Fibroblast of lung (primary cell): ENCODE measurements at regions not wholly inside any gene's neighbourhood (a gene's known extent, or its start where the extent isn't known, plus 50 kb on each side); places are given as distances from the start of the nearest gene placed in this dataset.

ENCODE experiments used
- DNase-seq, 2 donors: peaks; one replicate each; pipeline versions ENCODE4 v3.0.0 to v3.0.0-alpha.2; 2010; ENCODE audit warnings: low read depth in 2 of 2
- H2AFZ ChIP-seq: 2 replicates; pipeline ENCODE4 v1.5.1; 2012; ENCODE audit warnings: low read length, control low read depth, inconsistent platforms
- H3K27ac ChIP-seq: 2 replicates; pipeline ENCODE4 v1.5.1; 2011; ENCODE audit warnings: low read length, control low read depth; ENCODE audit not compliant: insufficient read depth
- H3K27me3 ChIP-seq: 2 replicates; pipeline ENCODE4 v1.5.1; 2011; ENCODE audit warnings: mild to moderate bottlenecking, low read length; ENCODE audit not compliant: control insufficient read depth, insufficient read depth
- H3K36me3 ChIP-seq: 2 replicates; pipeline ENCODE4 v1.5.1; 2011; ENCODE audit warnings: low read length; ENCODE audit not compliant: control insufficient read depth, insufficient read depth
- H3K4me1 ChIP-seq: 2 replicates; pipeline ENCODE4 v1.5.1; 2011; ENCODE audit warnings: low read length; ENCODE audit not compliant: control insufficient read depth, insufficient read depth; ENCODE audit errors: extremely low read depth
- H3K4me2 ChIP-seq: 2 replicates; pipeline ENCODE4 v1.5.1; 2011; ENCODE audit warnings: low read length, control low read depth; ENCODE audit not compliant: insufficient read depth; ENCODE audit errors: extremely low read depth
- H3K4me3 ChIP-seq, 4 experiments: fragments of 200-600 bp in 1 of 4; sonication (generic) in 1 of 4; replicated peaks in 1 of 4; 2 replicates each; pipeline ENCODE4 v1.5.1; 2011 to 2016; ENCODE audit warnings: low read length in 4 of 4, low read depth in 3 of 4, mild to moderate bottlenecking in 3 of 4, control low read depth in 2 of 4, inconsistent platforms in 1 of 4, mixed read lengths in 1 of 4; ENCODE audit not compliant: insufficient read depth in 1 of 4; ENCODE audit errors: control extremely low read depth in 1 of 4
- H3K79me2 ChIP-seq: 2 replicates; pipeline ENCODE4 v1.5.1; 2012; ENCODE audit warnings: mild to moderate bottlenecking, low read length, inconsistent platforms; ENCODE audit not compliant: control insufficient read depth, insufficient read depth
- H3K9ac ChIP-seq: 2 replicates; pipeline ENCODE4 v1.5.1; 2011; ENCODE audit warnings: mild to moderate bottlenecking, low read length, control low read depth; ENCODE audit not compliant: insufficient read depth
- H3K9me3 ChIP-seq: 2 replicates; pipeline ENCODE4 v1.5.1; 2012; ENCODE audit warnings: low read depth, low read length; ENCODE audit not compliant: control insufficient read depth, insufficient read depth
- H4K20me1 ChIP-seq: 2 replicates; pipeline ENCODE4 v1.5.1; 2011; ENCODE audit warnings: low read length; ENCODE audit not compliant: control insufficient read depth, insufficient read depth; ENCODE audit errors: extremely low read depth
- CTCF ChIP-seq, 2 donors: IDR thresholded peaks in 1 of 2; conservative IDR thresholded peaks in 1 of 2; 1 replicate in 1 of 2; 2 replicates in 1 of 2; pipeline ENCODE4 v1.5.1; 2011 to 2012; ENCODE audit warnings: low read length in 2 of 2, control low read depth in 1 of 2, inconsistent platforms in 1 of 2, low read depth in 1 of 2, mild to moderate bottlenecking in 1 of 2
- EZH2 ChIP-seq: IDR thresholded peaks from 2 replicates; pipeline ENCODE4 v1.5.1; 2012; ENCODE audit warnings: low read length, control low read depth, mild to moderate bottlenecking; ENCODE audit errors: missing control alignments

GRCh38 chr15:39088156-39088555 is 492.7 kb upstream of the THBS1 start:
- H3K9ac ChIP-seq: no peak overlapping the region
- H3K9me3 ChIP-seq: no peaks in the 10 kb centered on the region
- H2AFZ ChIP-seq: no peak overlapping the region
- no peak overlapping the region for H3K4me3 ChIP-seq
- TF ChIP-seq CTCF (conservative IDR thresholded peaks at IDR 0.05 in 1 of 2, IDR thresholded peaks at IDR 0.05 in 1 of 2; ENCODE audit: low read depth in 1 of 2, low read length in 2 of 2) (no peak), EZH2 (no peak)
- H3K36me3 ChIP-seq: no peaks in the 10 kb centered on the region
- H3K79me2 ChIP-seq: no peaks in the 10 kb centered on the region
- no peaks in the 10 kb centered on the region for H4K20me1 ChIP-seq
- H3K27me3 ChIP-seq: no peaks in the 10 kb centered on the region
- no peak overlapping the region for H3K4me2 ChIP-seq
- H3K4me1 ChIP-seq: peaks cover 3% of the 10 kb centered on the region
- no peak for DNase-seq
- no peak overlapping the region for H3K27ac ChIP-seq

- TF ChIP-seq EZH2 (no peak), CTCF (conservative IDR thresholded peaks at IDR 0.05 in 1 of 2, IDR thresholded peaks at IDR 0.05 in 1 of 2; ENCODE audit: low read depth in 1 of 2, low read length in 2 of 2) (no peak)
- no peaks in the 10 kb centered on the region for H3K4me1 ChIP-seq
- H3K4me3 ChIP-seq: no peak overlapping the region
- H4K20me1 ChIP-seq: no peaks in the 10 kb centered on the region
- no peaks in the 10 kb centered on the region for H3K27me3 ChIP-seq
- no peaks in the 10 kb centered on the region for H3K79me2 ChIP-seq
- no peak for DNase-seq
- no peak overlapping the region for H3K9ac ChIP-seq
- H3K4me2 ChIP-seq: no peak overlapping the region
- H3K9me3 ChIP-seq: no peaks in the 10 kb centered on the region
- no peak overlapping the region for H3K27ac ChIP-seq
- H3K36me3 ChIP-seq: no peaks in the 10 kb centered on the region
- H2AFZ ChIP-seq: no peak overlapping the region
These were observed 488.5 kb upstream of the THBS1 start for GRCh38 chr15:39092354-39092753.

- Histone ChIP-seq H4K20me1 (no peaks in the 10 kb centered on the region), H3K4me3 (no peak overlapping the region), H3K36me3 (no peaks in the 10 kb centered on the region), H3K27me3 (no peaks in the 10 kb centered on the region), H3K27ac (no peak overlapping the region), H3K9me3 (no peaks in the 10 kb centered on the region), H3K4me2 (no peak overlapping the region), H3K9ac (no peak overlapping the region), H2AFZ (no peak overlapping the region), H3K79me2 (no peaks in the 10 kb centered on the region), H3K4me1 (no peaks in the 10 kb centered on the region)
- TF ChIP-seq EZH2: no peak
- no peak for DNase-seq
These were observed 488.1 kb upstream of the THBS1 start for GRCh38 chr15:39092761-39093160.
